GM12874 (cell line): ENCODE measurements at regions not wholly inside any gene's neighbourhood (a gene's known extent, or its start where the extent isn't known, plus 50 kb on each side); places are given as distances from the start of the nearest gene placed in this dataset.

Experiments
- TF ChIP-seq, protein P1 (sequence below): IDR thresholded peaks from 2 replicates; pipeline ENCODE4 v1.5.1; 2011; ENCODE audit warnings: low read depth, mild to moderate bottlenecking, control low read depth, low read length, moderate library complexity; ENCODE audit not compliant: insufficient read depth

- TF ChIP-seq, protein P1, sequence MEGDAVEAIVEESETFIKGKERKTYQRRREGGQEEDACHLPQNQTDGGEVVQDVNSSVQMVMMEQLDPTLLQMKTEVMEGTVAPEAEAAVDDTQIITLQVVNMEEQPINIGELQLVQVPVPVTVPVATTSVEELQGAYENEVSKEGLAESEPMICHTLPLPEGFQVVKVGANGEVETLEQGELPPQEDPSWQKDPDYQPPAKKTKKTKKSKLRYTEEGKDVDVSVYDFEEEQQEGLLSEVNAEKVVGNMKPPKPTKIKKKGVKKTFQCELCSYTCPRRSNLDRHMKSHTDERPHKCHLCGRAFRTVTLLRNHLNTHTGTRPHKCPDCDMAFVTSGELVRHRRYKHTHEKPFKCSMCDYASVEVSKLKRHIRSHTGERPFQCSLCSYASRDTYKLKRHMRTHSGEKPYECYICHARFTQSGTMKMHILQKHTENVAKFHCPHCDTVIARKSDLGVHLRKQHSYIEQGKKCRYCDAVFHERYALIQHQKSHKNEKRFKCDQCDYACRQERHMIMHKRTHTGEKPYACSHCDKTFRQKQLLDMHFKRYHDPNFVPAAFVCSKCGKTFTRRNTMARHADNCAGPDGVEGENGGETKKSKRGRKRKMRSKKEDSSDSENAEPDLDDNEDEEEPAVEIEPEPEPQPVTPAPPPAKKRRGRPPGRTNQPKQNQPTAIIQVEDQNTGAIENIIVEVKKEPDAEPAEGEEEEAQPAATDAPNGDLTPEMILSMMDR: no peak
Measured at GRCh38 chr7:113000316-113001020, 86.2 kb downstream of the GPR85 start.

DNA sequence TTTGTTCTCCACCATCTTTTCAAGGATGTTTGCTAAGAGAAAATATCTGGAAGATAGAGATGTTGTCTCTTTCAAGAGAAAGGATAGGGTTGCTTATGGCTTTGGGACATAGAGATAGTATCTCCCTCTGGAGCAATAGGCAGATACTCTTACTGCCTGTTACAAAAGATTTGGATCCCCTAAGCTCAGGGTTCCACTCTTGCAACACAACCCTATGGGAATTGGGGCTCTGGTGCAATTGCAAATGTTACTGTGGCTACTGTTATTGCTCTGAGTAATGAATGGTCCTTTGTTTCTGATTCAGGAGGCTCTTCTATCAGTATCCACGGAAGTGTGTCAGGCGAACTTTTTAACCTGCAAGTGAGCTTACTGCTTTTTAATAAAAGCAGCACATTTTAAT is 88.8 kb downstream of the GPR85 start:
- TF ChIP-seq, protein P1: no peak

- TF ChIP-seq, protein P1: no peak
Measured at GRCh38 chr7:112996331-112996871, 90.2 kb downstream of the GPR85 start.

- TF ChIP-seq, protein P1: no peak
Measured at GRCh38 chr7:112995059-112995824, 91.4 kb downstream of the GPR85 start.

DNA sequence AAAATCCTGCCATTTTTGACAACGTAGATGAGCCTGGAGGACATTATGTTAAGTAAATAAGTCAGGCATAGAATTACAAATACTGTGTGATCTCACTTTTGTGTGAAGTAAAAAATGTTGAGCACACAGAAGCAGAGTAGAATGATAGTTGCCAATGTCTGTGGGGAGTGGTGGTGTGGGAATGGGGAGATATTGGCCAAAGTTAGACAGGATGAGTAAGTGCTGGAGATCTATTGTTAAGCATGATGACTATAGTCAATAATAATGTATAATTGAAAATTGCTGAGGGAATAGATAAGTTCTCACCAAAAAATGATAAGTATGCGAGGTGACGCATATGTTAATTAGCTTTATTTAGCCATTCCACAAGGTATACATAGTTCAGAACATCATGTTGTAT is 92.0 kb downstream of the GPR85 start:
- TF ChIP-seq, protein P1: no peak

DNA sequence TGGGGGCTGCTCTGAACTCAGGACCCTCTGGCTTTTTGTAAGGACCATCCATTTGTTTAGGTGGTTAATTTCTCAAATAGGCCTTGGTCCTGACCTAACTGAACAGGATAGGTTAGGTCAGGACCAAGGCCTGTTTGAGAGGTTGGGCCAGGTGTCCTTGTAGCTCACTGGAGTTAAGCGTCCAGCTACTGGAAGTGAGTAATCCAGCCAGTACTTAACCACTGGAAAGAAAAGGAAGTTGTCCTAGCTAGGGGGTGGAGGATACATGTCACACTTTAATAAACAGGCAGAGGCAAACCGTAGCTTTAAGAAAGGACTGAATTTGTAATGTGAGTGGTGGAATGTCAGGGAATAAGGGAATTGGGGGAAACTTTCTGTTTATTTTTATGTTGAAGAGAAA is 96.0 kb downstream of the GPR85 start:
- TF ChIP-seq, protein P1: no peak

DNA sequence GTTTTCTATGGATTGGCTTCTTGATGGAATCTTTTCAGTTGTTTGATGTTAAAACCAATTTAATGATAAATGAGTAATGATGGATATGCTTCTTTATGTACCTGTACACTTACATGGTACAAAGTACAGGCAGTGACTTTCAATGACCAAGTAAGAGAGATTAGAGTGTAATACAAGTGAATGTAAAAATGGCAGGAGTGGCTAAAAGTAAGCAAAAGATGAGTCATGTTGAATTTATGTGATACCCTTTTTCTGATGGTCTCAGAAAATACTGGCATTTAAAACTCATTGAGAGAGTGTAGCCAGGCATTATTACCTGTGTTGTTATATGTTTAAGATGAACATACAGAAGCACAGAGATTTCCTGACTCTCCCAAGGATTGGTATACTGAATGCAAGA is 97.1 kb downstream of the GPR85 start:
- TF ChIP-seq, protein P1: no peak
